ENCODE measurements at regions not wholly inside any gene's neighbourhood (a gene's known extent, or its start where the extent isn't known, plus 50 kb on each side); places are given as distances from the start of the nearest gene placed in this dataset.

DNA sequence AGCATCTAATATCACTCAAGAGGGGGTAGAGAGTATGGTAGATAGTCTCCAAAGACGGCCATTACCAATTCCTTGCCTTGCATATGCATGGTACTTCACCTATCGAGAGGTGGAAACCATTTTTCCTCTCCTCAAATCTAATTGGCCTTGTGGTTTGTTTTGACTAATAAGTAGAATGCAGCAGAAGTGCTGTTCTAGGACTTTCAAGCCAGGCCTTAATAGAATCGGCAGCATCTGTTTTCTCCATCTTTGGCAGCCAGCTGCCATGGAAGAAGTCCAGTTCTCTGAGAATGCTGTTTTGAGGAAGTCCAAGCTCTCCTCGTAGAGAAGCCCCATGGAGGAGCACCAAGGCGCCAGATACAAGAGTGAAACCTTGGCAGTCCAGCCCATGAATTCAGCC lies 59.1 kb upstream of the RASGRP1 start:
- no peak for TF ChIP-seq EZH2 (IDR thresholded peaks at IDR 0.05; ENCODE audit: borderline replicate concordance, low read length)
- TF ChIP-seq, protein P1, sequence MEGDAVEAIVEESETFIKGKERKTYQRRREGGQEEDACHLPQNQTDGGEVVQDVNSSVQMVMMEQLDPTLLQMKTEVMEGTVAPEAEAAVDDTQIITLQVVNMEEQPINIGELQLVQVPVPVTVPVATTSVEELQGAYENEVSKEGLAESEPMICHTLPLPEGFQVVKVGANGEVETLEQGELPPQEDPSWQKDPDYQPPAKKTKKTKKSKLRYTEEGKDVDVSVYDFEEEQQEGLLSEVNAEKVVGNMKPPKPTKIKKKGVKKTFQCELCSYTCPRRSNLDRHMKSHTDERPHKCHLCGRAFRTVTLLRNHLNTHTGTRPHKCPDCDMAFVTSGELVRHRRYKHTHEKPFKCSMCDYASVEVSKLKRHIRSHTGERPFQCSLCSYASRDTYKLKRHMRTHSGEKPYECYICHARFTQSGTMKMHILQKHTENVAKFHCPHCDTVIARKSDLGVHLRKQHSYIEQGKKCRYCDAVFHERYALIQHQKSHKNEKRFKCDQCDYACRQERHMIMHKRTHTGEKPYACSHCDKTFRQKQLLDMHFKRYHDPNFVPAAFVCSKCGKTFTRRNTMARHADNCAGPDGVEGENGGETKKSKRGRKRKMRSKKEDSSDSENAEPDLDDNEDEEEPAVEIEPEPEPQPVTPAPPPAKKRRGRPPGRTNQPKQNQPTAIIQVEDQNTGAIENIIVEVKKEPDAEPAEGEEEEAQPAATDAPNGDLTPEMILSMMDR (IDR thresholded peaks at IDR 0.05; ENCODE audit: low read length): no peak
